Omental fat pad (tissue), 3 donors: ENCODE measurements at regions not wholly inside any gene's neighbourhood (a gene's known extent, or its start where the extent isn't known, plus 50 kb on each side); places are given as distances from the start of the nearest gene placed in this dataset.

Experiments used
- ATAC-seq: fragments of 150-250 bp; one replicate; pipeline ENCODE4 v1.9.1; 2016; ENCODE audit warnings: mild to moderate bottlenecking, moderate library complexity; ENCODE audit not compliant: low FRiP score
- DNase-seq: peaks from one replicate; pipeline ENCODE4 v3.0.0-alpha.2; 2019; ENCODE audit warnings: low spot score
- CTCF ChIP-seq, 3 donors: fragments of 450-650 bp; IDR thresholded peaks; one replicate each; pipeline ENCODE4 v1.5.1; 2016 to 2017; ENCODE audit warnings: antibody characterized with exemption in 3 of 3, mild to moderate bottlenecking in 3 of 3, moderate library complexity in 2 of 3

- DNase-seq, result no peak
- TF ChIP-seq CTCF (IDR thresholded peaks at IDR 0.05), result no peak
- no peak for ATAC-seq
Observed at GRCh38 chr3:44080474-44081072, 161.1 kb upstream of the TOPAZ1 start.

- ATAC-seq (no peak), DNase-seq (no peak)
- TF ChIP-seq CTCF (IDR thresholded peaks at IDR 0.05), result no peak
Observed at GRCh38 chr3:44090036-44090435, 151.7 kb upstream of the TOPAZ1 start.

GRCh38 chr3:44092497-44092896 is 149.2 kb upstream of the TOPAZ1 start:
- no peak for ATAC-seq
- no peak for DNase-seq
- no peak for TF ChIP-seq CTCF (IDR thresholded peaks at IDR 0.05)

- no peak for TF ChIP-seq CTCF (IDR thresholded peaks at IDR 0.05)
- ATAC-seq (no peak), DNase-seq (no peak)
Observed at GRCh38 chr3:44093531-44093930, 148.2 kb upstream of the TOPAZ1 start.

- no peak for TF ChIP-seq CTCF (IDR thresholded peaks at IDR 0.05)
- DNase-seq (no peak), ATAC-seq (no peak)
Observed at GRCh38 chr3:44098656-44099415, 142.8 kb upstream of the TOPAZ1 start.

GRCh38 chr3:44099566-44100297 is 142.0 kb upstream of the TOPAZ1 start:
- DNase-seq (no peak), ATAC-seq (no peak)
- no peak for TF ChIP-seq CTCF (IDR thresholded peaks at IDR 0.05)
